ENCODE measurements at regions not wholly inside any gene's neighbourhood (a gene's known extent, or its start where the extent isn't known, plus 50 kb on each side); places are given as distances from the start of the nearest gene placed in this dataset.

DNA sequence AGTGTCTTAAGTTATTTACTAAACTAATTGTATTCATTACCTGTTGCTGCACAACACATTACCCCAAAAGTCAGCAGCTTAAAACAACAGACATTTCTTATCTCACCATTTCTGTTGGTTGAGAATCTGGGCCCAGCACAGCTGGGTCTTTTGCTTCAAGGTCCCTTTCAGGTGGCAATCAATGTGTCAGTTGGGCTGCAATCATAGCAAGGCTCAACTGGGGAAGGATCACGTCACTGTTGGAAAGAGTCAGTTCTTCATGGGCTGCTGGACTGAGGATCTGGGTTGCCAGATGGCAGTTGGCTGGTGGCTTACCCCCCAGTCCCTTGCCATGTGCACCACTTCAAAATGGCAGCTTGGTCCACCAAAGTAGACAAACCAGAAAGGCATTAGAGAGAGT is 261.2 kb downstream of the SUCLG1 start:
- H3K4me1 ChIP-seq (ENCODE audit: control insufficient read depth in 1 of 2, extremely low read depth in 1 of 2, insufficient read depth in 2 of 2, low read length in 2 of 2), result no peaks in the 10 kb centered on the region
- H3K4me3 ChIP-seq (ENCODE audit: control insufficient read depth in 1 of 2, extremely low read depth in 1 of 2, low read length in 1 of 2), result no peak overlapping the region
- H3K36me3 ChIP-seq (ENCODE audit: control insufficient read depth in 2 of 2, extremely low read depth in 1 of 2, insufficient read depth in 1 of 2, low read length in 1 of 2), result no peaks in the 10 kb centered on the region
- Mint-ChIP-seq H3K36me3 (no peaks in the 10 kb centered on the region), H3K4me1 (no peaks in the 10 kb centered on the region), H3K27ac (no peak overlapping the region), H3K9me3 (no peaks in the 10 kb centered on the region), H3K27me3 (peaks cover 2 to 6% of the 10 kb centered on the region in 2 donors), H3K4me3 (no peak overlapping the region)
- H3K27ac ChIP-seq (ENCODE audit: low read length), result no peak overlapping the region
- H3K27me3 ChIP-seq (replicated peaks in 1 of 2; ENCODE audit: control insufficient read depth in 2 of 2, extremely low read depth in 1 of 2, insufficient read depth in 2 of 2, low read length in 1 of 2), result no peaks in the 10 kb centered on the region
- WGBS (ENCODE audit: insufficient coverage), result no CpG with 5 or more reads among the region's 1 CpG
- H3K9me3 ChIP-seq, result no peaks in the 10 kb centered on the region
- ATAC-seq (replicated peaks in 1 of 4) (no peak), DNase-seq (no peak)
- ChIA-PET CTCF (no interaction called here), POLR2A (no interaction called here)

DNA sequence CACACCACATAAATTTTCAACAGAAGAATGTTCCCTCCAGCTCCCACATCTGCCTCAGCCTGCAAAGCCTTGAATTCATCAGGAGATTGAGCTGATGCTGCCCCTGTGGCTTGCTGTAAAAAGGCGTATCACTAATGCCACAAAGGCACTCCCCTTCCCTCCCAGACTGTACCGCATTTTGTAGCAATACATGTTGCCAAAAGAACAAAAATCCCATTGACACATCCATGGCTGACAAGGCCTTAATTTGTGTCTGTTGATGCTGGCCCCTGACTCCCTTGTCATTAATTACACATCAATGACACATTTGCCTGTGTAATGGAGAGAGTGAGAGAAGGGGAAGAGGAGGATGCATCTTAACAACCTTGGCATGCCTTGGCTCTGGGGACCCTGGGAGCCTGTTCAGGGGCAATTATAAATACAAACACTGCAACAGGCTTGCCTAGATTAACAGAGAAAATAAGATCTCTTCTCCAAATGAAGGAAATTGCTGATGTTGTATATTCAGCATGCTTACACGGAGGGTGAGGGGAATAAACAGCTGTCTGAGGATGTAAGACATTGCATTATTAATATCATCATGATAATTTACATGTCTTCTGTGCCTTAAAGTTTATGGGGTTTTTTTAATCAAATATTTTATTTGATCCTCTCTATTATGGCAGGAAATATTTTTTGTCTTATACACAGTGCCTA is 264.0 kb downstream of the SUCLG1 start:
- Mint-ChIP-seq H3K36me3 (no peaks in the 10 kb centered on the region), H3K4me1 (no peaks in the 10 kb centered on the region), H3K9me3 (no peaks in the 10 kb centered on the region), H3K27me3 (no peaks in the 10 kb centered on the region), H3K27ac (no peak overlapping the region), H3K4me3 (no peak overlapping the region)
- H3K36me3 ChIP-seq (ENCODE audit: control insufficient read depth in 2 of 2, extremely low read depth in 1 of 2, insufficient read depth in 1 of 2, low read length in 1 of 2), result no peaks in the 10 kb centered on the region
- ChIA-PET CTCF (no interaction called here), POLR2A (no interaction called here)
- H3K4me3 ChIP-seq (ENCODE audit: control insufficient read depth in 1 of 2, extremely low read depth in 1 of 2, low read length in 1 of 2), result no peak overlapping the region
- H3K4me1 ChIP-seq (ENCODE audit: control insufficient read depth in 1 of 2, extremely low read depth in 1 of 2, insufficient read depth in 2 of 2, low read length in 2 of 2), result no peaks in the 10 kb centered on the region
- WGBS (ENCODE audit: insufficient coverage), result 95% methylated on average over 2 of the region's 3 CpGs
- H3K9me3 ChIP-seq, result no peaks in the 10 kb centered on the region
- ATAC-seq (replicated peaks in 1 of 4) (no peak), DNase-seq (no peak)
- no peak overlapping the region for H3K27ac ChIP-seq (ENCODE audit: low read length)
- no peaks in the 10 kb centered on the region for H3K27me3 ChIP-seq (replicated peaks in 1 of 2; ENCODE audit: control insufficient read depth in 2 of 2, extremely low read depth in 1 of 2, insufficient read depth in 2 of 2, low read length in 1 of 2)

DNA sequence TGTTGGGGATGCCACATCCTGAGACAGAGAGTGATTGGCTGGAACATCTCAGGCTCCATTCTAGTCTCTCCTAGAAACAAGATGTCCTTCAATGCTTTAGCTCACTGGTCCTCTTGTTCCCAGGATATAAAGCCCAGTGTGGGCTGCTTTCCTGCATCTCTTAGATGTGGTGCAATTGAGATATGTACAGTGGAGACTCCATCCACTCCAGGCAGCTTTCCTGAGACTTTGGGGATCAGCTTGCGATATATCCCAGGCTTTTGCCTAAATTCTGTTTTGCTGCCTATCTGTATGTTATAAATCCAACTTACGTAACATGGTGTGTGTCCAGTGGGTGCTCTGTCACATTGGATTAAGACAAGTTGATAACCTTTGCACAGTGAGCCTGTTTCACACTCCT is 264.9 kb downstream of the SUCLG1 start:
- Histone ChIP-seq H3K27ac (ENCODE audit: low read length) (no peak overlapping the region), H3K4me1 (ENCODE audit: control insufficient read depth in 1 of 2, extremely low read depth in 1 of 2, insufficient read depth in 2 of 2, low read length in 2 of 2) (no peaks in the 10 kb centered on the region), H3K36me3 (ENCODE audit: control insufficient read depth in 2 of 2, extremely low read depth in 1 of 2, insufficient read depth in 1 of 2, low read length in 1 of 2) (no peaks in the 10 kb centered on the region), H3K27me3 (replicated peaks in 1 of 2; ENCODE audit: control insufficient read depth in 2 of 2, extremely low read depth in 1 of 2, insufficient read depth in 2 of 2, low read length in 1 of 2) (no peaks in the 10 kb centered on the region), H3K9me3 (no peaks in the 10 kb centered on the region), H3K4me3 (ENCODE audit: control insufficient read depth in 1 of 2, extremely low read depth in 1 of 2, low read length in 1 of 2) (no peak overlapping the region)
- no peak for ATAC-seq (replicated peaks in 1 of 4)
- Mint-ChIP-seq H3K4me3 (no peak overlapping the region), H3K27me3 (no peaks in the 10 kb centered on the region), H3K9me3 (no peaks in the 10 kb centered on the region), H3K36me3 (no peaks in the 10 kb centered on the region), H3K4me1 (no peaks in the 10 kb centered on the region), H3K27ac (no peak overlapping the region)
- WGBS (ENCODE audit: insufficient coverage), result no CpG with 5 or more reads among the region's 2 CpGs
- POLR2A ChIA-PET, result no interaction called here
- no peak for DNase-seq
- CTCF ChIA-PET, result no interaction called here

DNA sequence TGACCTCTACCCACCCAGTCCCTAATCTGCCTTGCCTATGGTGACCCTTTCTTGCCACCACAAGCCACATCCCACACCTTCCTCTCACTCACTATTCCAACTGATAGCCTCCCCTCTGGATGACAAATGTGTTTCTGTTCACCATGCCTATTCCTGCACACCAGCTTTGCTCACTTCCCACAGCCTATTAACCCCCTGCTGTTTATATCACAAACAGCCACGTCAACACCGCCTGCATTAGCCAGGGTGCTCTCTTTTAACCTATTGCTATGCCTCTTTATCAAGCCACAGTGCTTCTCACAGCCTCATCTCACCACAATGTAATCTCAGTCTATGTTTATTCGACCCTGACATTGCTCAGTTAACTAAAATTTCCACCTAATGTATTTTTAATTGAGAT is 271.8 kb downstream of the SUCLG1 start:
- Histone ChIP-seq H3K4me3 (ENCODE audit: control insufficient read depth in 1 of 2, extremely low read depth in 1 of 2, low read length in 1 of 2) (no peak overlapping the region), H3K4me1 (ENCODE audit: control insufficient read depth in 1 of 2, extremely low read depth in 1 of 2, insufficient read depth in 2 of 2, low read length in 2 of 2) (no peaks in the 10 kb centered on the region), H3K9me3 (no peaks in the 10 kb centered on the region), H3K27ac (ENCODE audit: low read length) (no peak overlapping the region), H3K27me3 (replicated peaks in 1 of 2; ENCODE audit: control insufficient read depth in 2 of 2, extremely low read depth in 1 of 2, insufficient read depth in 2 of 2, low read length in 1 of 2) (no peaks in the 10 kb centered on the region), H3K36me3 (ENCODE audit: control insufficient read depth in 2 of 2, extremely low read depth in 1 of 2, insufficient read depth in 1 of 2, low read length in 1 of 2) (no peaks in the 10 kb centered on the region)
- Mint-ChIP-seq H3K36me3 (no peaks in the 10 kb centered on the region), H3K4me1 (no peaks in the 10 kb centered on the region), H3K27ac (no peak overlapping the region), H3K9me3 (no peaks in the 10 kb centered on the region), H3K27me3 (peaks cover 1 to 12% of the 10 kb centered on the region in 2 donors), H3K4me3 (no peak overlapping the region)
- POLR2A ChIA-PET, result no interaction called here
- DNase-seq (no peak), ATAC-seq (replicated peaks in 1 of 4) (no peak)
- CTCF ChIA-PET, result no interaction called here
- 71% methylated on average over 2 of the region's 3 CpGs for WGBS (ENCODE audit: insufficient coverage)

DNA sequence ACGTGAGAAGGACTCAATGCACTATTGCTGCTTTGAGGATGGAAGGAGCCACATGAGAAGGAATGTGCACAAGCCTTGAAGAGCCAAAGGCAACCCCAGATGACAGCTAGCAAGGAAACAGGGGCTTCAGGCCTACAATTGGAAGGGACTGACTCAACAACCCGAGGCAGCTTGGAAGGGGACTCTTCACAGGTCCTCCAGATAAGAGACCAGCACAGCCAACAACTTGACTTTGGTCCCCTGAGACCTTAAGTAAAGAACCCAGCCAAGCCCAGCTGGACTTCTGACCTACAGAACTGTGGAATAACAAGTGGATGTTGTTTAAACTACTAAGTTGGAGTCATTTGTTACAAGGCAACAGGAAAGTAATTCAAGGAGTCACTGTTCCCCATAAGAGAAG is 277.2 kb downstream of the SUCLG1 start:
- H3K4me1 Mint-ChIP-seq, result no peaks in the 10 kb centered on the region
- peaks cover 4 to 14% of the 10 kb centered on the region in 2 donors for H3K27me3 Mint-ChIP-seq
- WGBS (ENCODE audit: insufficient coverage), result 25% methylated on average over 2 of the region's 2 CpGs
- Histone ChIP-seq H3K4me1 (ENCODE audit: control insufficient read depth in 1 of 2, extremely low read depth in 1 of 2, insufficient read depth in 2 of 2, low read length in 2 of 2) (no peaks in the 10 kb centered on the region), H3K4me3 (ENCODE audit: control insufficient read depth in 1 of 2, extremely low read depth in 1 of 2, low read length in 1 of 2) (no peak overlapping the region), H3K36me3 (ENCODE audit: control insufficient read depth in 2 of 2, extremely low read depth in 1 of 2, insufficient read depth in 1 of 2, low read length in 1 of 2) (no peaks in the 10 kb centered on the region), H3K27me3 (replicated peaks in 1 of 2; ENCODE audit: control insufficient read depth in 2 of 2, extremely low read depth in 1 of 2, insufficient read depth in 2 of 2, low read length in 1 of 2) (no peaks in the 10 kb centered on the region), H3K9me3 (no peaks in the 10 kb centered on the region), H3K27ac (ENCODE audit: low read length) (no peak overlapping the region)
- POLR2A ChIA-PET, result no interaction called here
- H3K27ac Mint-ChIP-seq, result no peak overlapping the region
- no peak overlapping the region for H3K4me3 Mint-ChIP-seq
- H3K9me3 Mint-ChIP-seq, result no peaks in the 10 kb centered on the region
- no peak for DNase-seq
- ATAC-seq (replicated peaks in 1 of 4), result no peak
- H3K36me3 Mint-ChIP-seq, result no peaks in the 10 kb centered on the region
- CTCF ChIA-PET, result interaction anchor here in 1 of 2 donors (0.5 kb wide), 1 partner anchor 9 kb away, joined by 3 read pairs; no protein-coding TSS in a partner anchor

DNA sequence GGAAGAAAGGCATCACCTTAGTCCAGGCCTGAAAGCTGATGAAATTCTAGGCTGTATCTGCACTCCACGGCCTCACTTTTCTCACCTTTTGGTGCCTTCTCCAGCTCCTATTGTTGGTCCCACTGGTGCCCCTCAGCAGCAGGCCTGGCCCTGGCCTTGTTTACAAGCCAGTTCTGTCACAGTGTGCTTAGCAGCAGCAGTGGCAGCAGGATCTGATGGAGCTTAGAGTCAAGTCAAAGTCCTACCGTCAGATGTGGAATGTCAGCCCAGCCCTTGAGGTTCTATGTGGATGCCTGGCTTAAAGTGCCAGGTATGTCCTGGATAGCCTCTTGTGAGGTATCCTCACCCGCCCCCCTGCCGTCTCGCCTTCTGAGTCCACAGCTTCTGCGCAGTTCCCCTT is 281.3 kb downstream of the SUCLG1 start:
- H3K27me3 ChIP-seq (replicated peaks in 1 of 2; ENCODE audit: control insufficient read depth in 2 of 2, extremely low read depth in 1 of 2, insufficient read depth in 2 of 2, low read length in 1 of 2), result no peaks in the 10 kb centered on the region
- no peaks in the 10 kb centered on the region for H3K4me1 ChIP-seq (ENCODE audit: control insufficient read depth in 1 of 2, extremely low read depth in 1 of 2, insufficient read depth in 2 of 2, low read length in 2 of 2)
- ATAC-seq (replicated peaks in 1 of 4) (no peak), DNase-seq (no peak)
- peaks cover 0 to 4% (median 0%) of the 10 kb centered on the region in 3 donors for H3K9me3 Mint-ChIP-seq
- no peaks in the 10 kb centered on the region for H3K4me1 Mint-ChIP-seq
- H3K4me3 Mint-ChIP-seq, result no peak overlapping the region
- ChIA-PET CTCF (no interaction called here), POLR2A (no interaction called here)
- no peak overlapping the region for H3K27ac Mint-ChIP-seq
- 95% methylated on average over 5 of the region's 6 CpGs for WGBS (ENCODE audit: insufficient coverage)
- H3K36me3 ChIP-seq (ENCODE audit: control insufficient read depth in 2 of 2, extremely low read depth in 1 of 2, insufficient read depth in 1 of 2, low read length in 1 of 2), result no peaks in the 10 kb centered on the region
- H3K9me3 ChIP-seq, result no peaks in the 10 kb centered on the region
- peaks cover 6 to 12% of the 10 kb centered on the region in 2 donors for H3K27me3 Mint-ChIP-seq
- H3K4me3 ChIP-seq (ENCODE audit: control insufficient read depth in 1 of 2, extremely low read depth in 1 of 2, low read length in 1 of 2), result no peak overlapping the region
- no peak overlapping the region for H3K27ac ChIP-seq (ENCODE audit: low read length)
- no peaks in the 10 kb centered on the region for H3K36me3 Mint-ChIP-seq

DNA sequence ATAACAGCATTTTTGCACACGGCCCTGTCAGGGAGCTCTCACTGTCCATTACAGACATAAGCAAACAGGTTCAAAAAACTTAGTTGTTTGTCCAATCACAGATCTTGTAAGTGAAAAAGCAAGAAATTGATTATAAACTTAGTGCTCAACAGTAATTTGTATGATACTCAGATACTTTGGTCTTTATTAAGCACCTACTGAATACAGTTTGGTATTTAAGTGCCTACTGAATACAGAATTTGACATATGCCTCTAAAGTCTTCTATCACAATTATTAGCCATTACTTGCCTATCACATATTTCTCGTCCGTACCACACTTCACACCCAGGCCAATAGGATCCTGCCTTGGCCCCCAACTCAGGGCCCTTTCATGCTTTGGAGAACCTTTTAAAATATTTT is 283.1 kb downstream of the SUCLG1 start:
- H3K4me1 ChIP-seq (ENCODE audit: control insufficient read depth in 1 of 2, extremely low read depth in 1 of 2, insufficient read depth in 2 of 2, low read length in 2 of 2), result no peaks in the 10 kb centered on the region
- H3K27me3 Mint-ChIP-seq, result peaks cover 7 to 16% of the 10 kb centered on the region in 2 donors
- ChIA-PET CTCF (no interaction called here), POLR2A (no interaction called here)
- H3K4me3 ChIP-seq (ENCODE audit: control insufficient read depth in 1 of 2, extremely low read depth in 1 of 2, low read length in 1 of 2), result no peak overlapping the region
- H3K27ac ChIP-seq (ENCODE audit: low read length), result no peak overlapping the region
- 80% methylated on average over 2 of the region's 3 CpGs for WGBS (ENCODE audit: insufficient coverage)
- H3K36me3 ChIP-seq (ENCODE audit: control insufficient read depth in 2 of 2, extremely low read depth in 1 of 2, insufficient read depth in 1 of 2, low read length in 1 of 2), result no peaks in the 10 kb centered on the region
- H3K27me3 ChIP-seq (replicated peaks in 1 of 2; ENCODE audit: control insufficient read depth in 2 of 2, extremely low read depth in 1 of 2, insufficient read depth in 2 of 2, low read length in 1 of 2), result peaks cover 0 to 3% of the 10 kb centered on the region in 2 experiments
- no peak for DNase-seq
- H3K9me3 ChIP-seq, result no peaks in the 10 kb centered on the region
- peaks cover 0 to 4% (median 0%) of the 10 kb centered on the region in 3 donors for H3K9me3 Mint-ChIP-seq
- H3K4me3 Mint-ChIP-seq, result no peak overlapping the region
- no peaks in the 10 kb centered on the region for H3K4me1 Mint-ChIP-seq
- no peaks in the 10 kb centered on the region for H3K36me3 Mint-ChIP-seq
- no peak overlapping the region for H3K27ac Mint-ChIP-seq
- no peak for ATAC-seq (replicated peaks in 1 of 4)
